ENCODE measurements at regions not wholly inside any gene's neighbourhood (a gene's known extent, or its start where the extent isn't known, plus 50 kb on each side); places are given as distances from the start of the nearest gene placed in this dataset.
"Not testable (repeated sequence)": the region's sequence is repeated elsewhere in the genome, so short reads cannot be mapped to it uniquely, and the experiment has no call there.

GRCh38 chr15:32536507-32537172 lies 56.6 kb upstream of the GOLGA8N start:
- not testable (repeated sequence) for H3K4me1 ChIP-seq (ENCODE audit: insufficient read depth, low read length); H3K9me3 ChIP-seq (ENCODE audit: low read length); H3K36me3 ChIP-seq (ENCODE audit: insufficient read depth, low read length); H2AFZ ChIP-seq (ENCODE audit: low read depth, low read length); H3K27me3 ChIP-seq (ENCODE audit: insufficient read depth, low read length)
- peak overlapping the region; percentile 47 for H3K4me3 ChIP-seq (ENCODE audit: low read length)

DNA sequence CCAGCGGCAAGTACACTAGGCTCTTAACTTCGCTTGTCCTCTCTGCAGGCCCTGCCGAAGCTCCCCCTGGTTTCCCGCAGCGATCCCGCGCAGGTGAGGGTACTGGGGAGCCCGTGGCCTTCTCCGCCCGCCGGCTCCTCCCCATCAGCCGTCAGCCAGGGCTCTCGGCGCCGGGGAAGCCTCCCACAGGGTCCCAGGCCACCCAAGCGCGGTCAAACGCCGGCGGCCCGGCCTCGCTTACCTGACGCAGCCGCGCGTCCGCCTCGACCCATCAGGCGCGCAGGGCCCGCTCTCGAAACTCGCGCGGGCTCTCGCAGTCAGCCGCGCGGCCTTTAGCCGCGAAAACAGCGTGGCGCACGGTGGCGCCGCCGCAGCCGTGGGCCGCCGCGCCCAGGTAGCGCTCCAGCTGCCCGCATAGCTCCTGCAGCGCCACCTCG lies 57.2 kb upstream of the GOLGA8N start:
- not testable (repeated sequence) for H3K4me3 ChIP-seq (ENCODE audit: low read length); H3K9me3 ChIP-seq (ENCODE audit: low read length); H3K4me1 ChIP-seq (ENCODE audit: insufficient read depth, low read length); H3K27me3 ChIP-seq (ENCODE audit: insufficient read depth, low read length); H3K36me3 ChIP-seq (ENCODE audit: insufficient read depth, low read length); H2AFZ ChIP-seq (ENCODE audit: low read depth, low read length)

- H2AFZ ChIP-seq (ENCODE audit: low read depth, low read length); H3K4me3 ChIP-seq (ENCODE audit: low read length); H3K9me3 ChIP-seq (ENCODE audit: low read length); H3K36me3 ChIP-seq (ENCODE audit: insufficient read depth, low read length); H3K4me1 ChIP-seq (ENCODE audit: insufficient read depth, low read length); H3K27me3 ChIP-seq (ENCODE audit: insufficient read depth, low read length): not testable (repeated sequence)
Observed at GRCh38 chr15:32535150-32535898, 57.9 kb upstream of the GOLGA8N start.

DNA sequence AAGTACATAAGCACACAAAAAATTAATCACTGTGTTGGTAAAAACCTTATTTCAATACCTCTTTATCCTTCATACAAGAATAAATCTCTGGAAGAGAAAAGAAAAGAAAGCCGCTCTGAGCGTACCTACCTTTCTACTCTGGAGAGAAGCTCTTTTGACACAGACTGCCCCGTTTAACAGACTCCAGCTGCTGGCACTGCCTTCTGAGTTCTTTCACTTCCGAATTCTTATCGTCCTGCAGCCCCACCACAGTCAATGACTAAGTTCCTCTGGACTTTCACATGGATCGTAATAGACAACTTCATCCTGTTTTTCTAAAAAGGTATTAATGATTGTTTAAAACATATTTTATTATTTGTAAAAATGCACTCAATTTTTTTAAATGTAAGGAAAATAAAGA lies 67.5 kb upstream of the GOLGA8O start:
- not testable (repeated sequence) for H3K4me3 ChIP-seq (ENCODE audit: low read length); H3K36me3 ChIP-seq (ENCODE audit: insufficient read depth, low read length); H3K4me1 ChIP-seq (ENCODE audit: insufficient read depth, low read length); H2AFZ ChIP-seq (ENCODE audit: low read depth, low read length); H3K9me3 ChIP-seq (ENCODE audit: low read length); H3K27me3 ChIP-seq (ENCODE audit: insufficient read depth, low read length)

GRCh38 chr15:32522421-32522820 lies 67.0 kb upstream of the GOLGA8O start:
- not testable (repeated sequence) for H3K36me3 ChIP-seq (ENCODE audit: insufficient read depth, low read length); H3K27me3 ChIP-seq (ENCODE audit: insufficient read depth, low read length); H3K9me3 ChIP-seq (ENCODE audit: low read length); H2AFZ ChIP-seq (ENCODE audit: low read depth, low read length); H3K4me1 ChIP-seq (ENCODE audit: insufficient read depth, low read length); H3K4me3 ChIP-seq (ENCODE audit: low read length)

- not testable (repeated sequence) for H3K27me3 ChIP-seq (ENCODE audit: insufficient read depth, low read length); H2AFZ ChIP-seq (ENCODE audit: low read depth, low read length); H3K9me3 ChIP-seq (ENCODE audit: low read length); H3K4me1 ChIP-seq (ENCODE audit: insufficient read depth, low read length); H3K36me3 ChIP-seq (ENCODE audit: insufficient read depth, low read length); H3K4me3 ChIP-seq (ENCODE audit: low read length)
Observed at GRCh38 chr15:32518976-32519375, 63.5 kb upstream of the GOLGA8O start.

DNA sequence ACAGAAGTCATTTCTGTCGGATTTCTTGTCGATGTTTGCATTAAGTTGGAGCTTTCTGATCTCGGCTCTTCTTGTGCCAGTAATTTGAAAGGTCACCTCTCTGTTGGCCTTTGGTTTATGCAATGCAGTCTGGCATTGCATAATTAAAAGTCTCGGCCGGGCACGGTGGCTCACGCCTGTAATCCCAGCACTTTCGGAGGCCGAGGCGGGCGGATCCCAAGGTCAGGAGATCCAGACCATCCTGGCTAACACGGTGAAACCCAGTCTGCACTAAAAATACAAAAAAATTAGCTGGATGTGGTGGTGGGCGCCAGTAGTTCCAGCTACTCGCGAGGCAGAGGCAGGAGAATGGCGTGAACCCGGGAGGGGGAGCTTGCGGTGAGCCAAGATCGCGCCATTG lies 62.6 kb upstream of the GOLGA8O start:
- not testable (repeated sequence) for H3K27me3 ChIP-seq (ENCODE audit: insufficient read depth, low read length); H3K4me3 ChIP-seq (ENCODE audit: low read length); H3K4me1 ChIP-seq (ENCODE audit: insufficient read depth, low read length); H3K36me3 ChIP-seq (ENCODE audit: insufficient read depth, low read length); H2AFZ ChIP-seq (ENCODE audit: low read depth, low read length); H3K9me3 ChIP-seq (ENCODE audit: low read length)

GRCh38 chr15:32516954-32517353 lies 61.5 kb upstream of the GOLGA8O start:
- not testable (repeated sequence) for H3K4me1 ChIP-seq (ENCODE audit: insufficient read depth, low read length); H3K9me3 ChIP-seq (ENCODE audit: low read length); H2AFZ ChIP-seq (ENCODE audit: low read depth, low read length); H3K4me3 ChIP-seq (ENCODE audit: low read length); H3K27me3 ChIP-seq (ENCODE audit: insufficient read depth, low read length); H3K36me3 ChIP-seq (ENCODE audit: insufficient read depth, low read length)

GRCh38 chr15:32513378-32513777 lies 57.9 kb upstream of the GOLGA8O start:
- H2AFZ ChIP-seq (ENCODE audit: low read depth, low read length); H3K9me3 ChIP-seq (ENCODE audit: low read length); H3K27me3 ChIP-seq (ENCODE audit: insufficient read depth, low read length); H3K4me1 ChIP-seq (ENCODE audit: insufficient read depth, low read length); H3K4me3 ChIP-seq (ENCODE audit: low read length); H3K36me3 ChIP-seq (ENCODE audit: insufficient read depth, low read length): not testable (repeated sequence)

- H3K4me3 ChIP-seq (ENCODE audit: low read length); H2AFZ ChIP-seq (ENCODE audit: low read depth, low read length); H3K4me1 ChIP-seq (ENCODE audit: insufficient read depth, low read length); H3K36me3 ChIP-seq (ENCODE audit: insufficient read depth, low read length); H3K27me3 ChIP-seq (ENCODE audit: insufficient read depth, low read length); H3K9me3 ChIP-seq (ENCODE audit: low read length): not testable (repeated sequence)
Observed at GRCh38 chr15:32510027-32510426, 54.6 kb upstream of the GOLGA8O start.

DNA sequence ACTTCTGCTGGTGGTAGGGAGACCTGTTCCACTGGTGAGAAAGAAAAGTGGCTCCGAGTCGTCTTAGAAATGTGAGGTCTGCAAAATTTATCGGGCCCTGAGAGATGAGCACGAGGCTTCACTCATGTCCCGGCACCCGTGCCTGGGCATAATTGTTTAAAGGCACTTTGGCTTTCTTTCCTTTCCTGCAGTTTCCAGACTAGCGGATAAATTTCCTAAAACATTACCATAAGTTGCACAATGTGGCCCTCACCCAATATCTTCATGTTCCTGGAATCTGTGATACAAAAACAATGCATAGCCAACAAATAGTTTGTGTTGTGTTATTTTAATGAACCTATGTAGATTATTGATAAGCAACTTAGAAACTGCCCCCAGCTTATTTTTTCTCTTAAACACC lies 52.6 kb upstream of the GOLGA8O start:
- not testable (repeated sequence) for H2AFZ ChIP-seq (ENCODE audit: low read depth, low read length); H3K9me3 ChIP-seq (ENCODE audit: low read length); H3K36me3 ChIP-seq (ENCODE audit: insufficient read depth, low read length); H3K4me3 ChIP-seq (ENCODE audit: low read length); H3K27me3 ChIP-seq (ENCODE audit: insufficient read depth, low read length); H3K4me1 ChIP-seq (ENCODE audit: insufficient read depth, low read length)

- H3K4me3 ChIP-seq (ENCODE audit: low read length); H3K27me3 ChIP-seq (ENCODE audit: insufficient read depth, low read length); H2AFZ ChIP-seq (ENCODE audit: low read depth, low read length); H3K9me3 ChIP-seq (ENCODE audit: low read length); H3K4me1 ChIP-seq (ENCODE audit: insufficient read depth, low read length); H3K36me3 ChIP-seq (ENCODE audit: insufficient read depth, low read length): not testable (repeated sequence)
Observed at GRCh38 chr15:32506787-32507186, 51.4 kb upstream of the GOLGA8O start.

GRCh38 chr15:32505633-32506032 lies 50.2 kb upstream of the GOLGA8O start:
- H3K27me3 ChIP-seq (ENCODE audit: insufficient read depth, low read length); H3K4me3 ChIP-seq (ENCODE audit: low read length); H3K9me3 ChIP-seq (ENCODE audit: low read length); H2AFZ ChIP-seq (ENCODE audit: low read depth, low read length); H3K36me3 ChIP-seq (ENCODE audit: insufficient read depth, low read length); H3K4me1 ChIP-seq (ENCODE audit: insufficient read depth, low read length): not testable (repeated sequence)
